Activated T-helper 2 cell treated with anti-CD3 and anti-CD28 coated beads, Interferon-gamma antibody, Interleukin-2, Interleukin-4, amounts not matched to agents 10 μg/mL and 5 μg/mL and 100 μg/mL, durations not matched to agents 14 hours and 24 hours and 36 hours (primary cell): ENCODE measurements at regions not wholly inside any gene's neighbourhood (a gene's known extent, or its start where the extent isn't known, plus 50 kb on each side); places are given as distances from the start of the nearest gene placed in this dataset.
"Not testable (repeated sequence)": the region's sequence is repeated elsewhere in the genome, so short reads cannot be mapped to it uniquely, and the experiment has no call there.

Experiments used
- DNase-seq: peaks from one replicate; pipeline ENCODE4 v3.0.0; 2021; ENCODE audit warnings: low spot score
- H3K27ac Mint-ChIP-seq: one replicate; pipeline ENCODE4 v1.8.0; 2021; ENCODE audit warnings: mixed read lengths
- H3K27me3 Mint-ChIP-seq: one replicate; pipeline ENCODE4 v1.8.0; 2021; ENCODE audit warnings: low read depth, mixed read lengths
- H3K36me3 Mint-ChIP-seq: one replicate; pipeline ENCODE4 v1.8.0; 2021; ENCODE audit warnings: low read depth, mixed read lengths
- H3K4me1 Mint-ChIP-seq: one replicate; pipeline ENCODE4 v1.8.0; 2021; ENCODE audit warnings: low read depth, mixed read lengths
- H3K4me3 Mint-ChIP-seq: one replicate; pipeline ENCODE4 v1.8.0; 2021; ENCODE audit warnings: low read depth, mild to moderate bottlenecking, moderate library complexity, mixed read lengths
- H3K9me3 Mint-ChIP-seq: one replicate; pipeline ENCODE4 v1.8.0; 2021; ENCODE audit warnings: mixed read lengths
- intact Hi-C: fragments of 100-400 bp; cut with micrococcal nuclease; formaldehyde crosslinking; loops from one replicate; pipeline ENCODE4 v1.15.1; 2023

- H3K9me3 Mint-ChIP-seq: peaks cover 30% of the 10 kb centered on the region
- no peaks in the 10 kb centered on the region for H3K27me3 Mint-ChIP-seq
- intact Hi-C loops: no loop called here
- H3K36me3 Mint-ChIP-seq: peaks cover 4% of the 10 kb centered on the region
- H3K4me1 Mint-ChIP-seq: no peaks in the 10 kb centered on the region
- no peak overlapping the region for H3K4me3 Mint-ChIP-seq
- no peak overlapping the region for H3K27ac Mint-ChIP-seq
- no peak for DNase-seq
Measured at GRCh38 chr21:35450830-35451229, 401.7 kb upstream of the RUNX1 start.

- Mint-ChIP-seq H3K4me3 (no peak overlapping the region), H3K9me3 (peaks cover 30% of the 10 kb centered on the region), H3K4me1 (no peaks in the 10 kb centered on the region), H3K27me3 (peaks cover 3% of the 10 kb centered on the region), H3K36me3 (peaks cover 4% of the 10 kb centered on the region), H3K27ac (no peak overlapping the region)
- intact Hi-C loops: no loop called here
- no peak for DNase-seq
Measured at GRCh38 chr21:35449846-35450245, 400.7 kb upstream of the RUNX1 start.

GRCh38 chr21:35448876-35449599 lies 399.9 kb upstream of the RUNX1 start:
- Mint-ChIP-seq H3K27ac (no peak overlapping the region), H3K4me1 (no peaks in the 10 kb centered on the region), H3K4me3 (no peak overlapping the region), H3K36me3 (peaks cover 4% of the 10 kb centered on the region), H3K27me3 (peaks cover 11% of the 10 kb centered on the region), H3K9me3 (peaks cover 30% of the 10 kb centered on the region)
- intact Hi-C loops: no loop called here
- no peak for DNase-seq

- H3K9me3 Mint-ChIP-seq: no peaks in the 10 kb centered on the region
- H3K36me3 Mint-ChIP-seq: no peaks in the 10 kb centered on the region
- H3K4me1 Mint-ChIP-seq: no peaks in the 10 kb centered on the region
- H3K27me3 Mint-ChIP-seq: peaks cover 28% of the 10 kb centered on the region
- no peak overlapping the region for H3K27ac Mint-ChIP-seq
- H3K4me3 Mint-ChIP-seq: no peak overlapping the region
- DNase-seq: no peak
- intact Hi-C loops: no loop called here
Measured at GRCh38 chr21:35444391-35444790, 395.3 kb upstream of the RUNX1 start.

GRCh38 chr21:35441868-35442582 lies 392.9 kb upstream of the RUNX1 start:
- H3K27ac Mint-ChIP-seq: no peak overlapping the region
- intact Hi-C loops: no loop called here
- H3K27me3 Mint-ChIP-seq: peaks cover 30% of the 10 kb centered on the region
- H3K4me1 Mint-ChIP-seq: peaks cover 13% of the 10 kb centered on the region
- DNase-seq: no peak
- no peaks in the 10 kb centered on the region for H3K9me3 Mint-ChIP-seq
- no peaks in the 10 kb centered on the region for H3K36me3 Mint-ChIP-seq
- H3K4me3 Mint-ChIP-seq: no peak overlapping the region

GRCh38 chr21:35438643-35439404 lies 389.7 kb upstream of the RUNX1 start:
- Mint-ChIP-seq H3K4me1 (peaks cover 13% of the 10 kb centered on the region), H3K36me3 (no peaks in the 10 kb centered on the region), H3K27me3 (peaks cover 28% of the 10 kb centered on the region), H3K4me3 (no peak overlapping the region), H3K9me3 (peaks cover 16% of the 10 kb centered on the region), H3K27ac (no peak overlapping the region)
- intact Hi-C loops: no loop called here
- DNase-seq: no peak

- peaks cover 24% of the 10 kb centered on the region for H3K9me3 Mint-ChIP-seq
- no peak for DNase-seq
- peaks cover 22% of the 10 kb centered on the region for H3K27me3 Mint-ChIP-seq
- peaks cover 13% of the 10 kb centered on the region for H3K4me1 Mint-ChIP-seq
- intact Hi-C loops: no loop called here
- no peak overlapping the region for H3K4me3 Mint-ChIP-seq
- no peak overlapping the region for H3K27ac Mint-ChIP-seq
- no peaks in the 10 kb centered on the region for H3K36me3 Mint-ChIP-seq
Measured at GRCh38 chr21:35437941-35438340, 388.8 kb upstream of the RUNX1 start.

- peaks cover 4% of the 10 kb centered on the region for H3K36me3 Mint-ChIP-seq
- intact Hi-C loops: no loop called here
- H3K9me3 Mint-ChIP-seq: peaks cover 35% of the 10 kb centered on the region
- no peak for DNase-seq
- no peak overlapping the region for H3K27ac Mint-ChIP-seq
- H3K4me1 Mint-ChIP-seq: peaks cover 13% of the 10 kb centered on the region
- peaks cover 16% of the 10 kb centered on the region for H3K27me3 Mint-ChIP-seq
- H3K4me3 Mint-ChIP-seq: no peak overlapping the region
Measured at GRCh38 chr21:35436899-35437298, 387.8 kb upstream of the RUNX1 start.

GRCh38 chr21:35432601-35433000 lies 383.5 kb upstream of the RUNX1 start:
- Mint-ChIP-seq H3K9me3 (peaks cover 48% of the 10 kb centered on the region), H3K27me3 (peaks cover 14% of the 10 kb centered on the region)
- DNase-seq, intact Hi-C loops, H3K36me3 Mint-ChIP-seq, H3K4me1 Mint-ChIP-seq, H3K4me3 Mint-ChIP-seq, H3K27ac Mint-ChIP-seq: not testable (repeated sequence)

GRCh38 chr21:35430260-35430659 lies 381.2 kb upstream of the RUNX1 start:
- Mint-ChIP-seq H3K36me3 (peaks cover 8% of the 10 kb centered on the region), H3K27me3 (peaks cover 9% of the 10 kb centered on the region), H3K4me1 (peaks cover 23% of the 10 kb centered on the region), H3K9me3 (peaks cover 47% of the 10 kb centered on the region), H3K27ac (no peak overlapping the region), H3K4me3 (no peak overlapping the region)
- intact Hi-C loops: no loop called here
- DNase-seq: no peak

- peaks cover 5% of the 10 kb centered on the region for H3K27me3 Mint-ChIP-seq
- intact Hi-C loops: loop anchor here (5.0 kb wide), 1 partner anchor 98 kb away; no protein-coding TSS in a partner anchor
- H3K36me3 Mint-ChIP-seq: peaks cover 8% of the 10 kb centered on the region
- H3K4me1 Mint-ChIP-seq: peaks cover 23% of the 10 kb centered on the region
- DNase-seq: no peak
- no peak overlapping the region for H3K4me3 Mint-ChIP-seq
- H3K27ac Mint-ChIP-seq: no peak overlapping the region
- peaks cover 33% of the 10 kb centered on the region for H3K9me3 Mint-ChIP-seq
Measured at GRCh38 chr21:35428937-35429336, 379.8 kb upstream of the RUNX1 start.

GRCh38 chr21:35428489-35428888 lies 379.4 kb upstream of the RUNX1 start:
- H3K27me3 Mint-ChIP-seq: peaks cover 5% of the 10 kb centered on the region
- peaks cover 8% of the 10 kb centered on the region for H3K36me3 Mint-ChIP-seq
- H3K9me3 Mint-ChIP-seq: peaks cover 29% of the 10 kb centered on the region
- H3K27ac Mint-ChIP-seq: peak overlapping the region; percentile 25
- peaks cover 23% of the 10 kb centered on the region for H3K4me1 Mint-ChIP-seq
- DNase-seq: no peak
- no peak overlapping the region for H3K4me3 Mint-ChIP-seq
- intact Hi-C loops: loop anchor here (5.0 kb wide), 1 partner anchor 99 kb away; no protein-coding TSS in a partner anchor

- H3K9me3 Mint-ChIP-seq: peaks cover 24% of the 10 kb centered on the region
- H3K4me1 Mint-ChIP-seq: peaks cover 23% of the 10 kb centered on the region
- intact Hi-C loops: loop anchor here (5.0 kb wide), 1 partner anchor 99 kb away; no protein-coding TSS in a partner anchor
- H3K27ac Mint-ChIP-seq: no peak overlapping the region
- peaks cover 5% of the 10 kb centered on the region for H3K27me3 Mint-ChIP-seq
- peaks cover 8% of the 10 kb centered on the region for H3K36me3 Mint-ChIP-seq
- no peak overlapping the region for H3K4me3 Mint-ChIP-seq
- DNase-seq: no peak
Measured at GRCh38 chr21:35428001-35428320, 378.9 kb upstream of the RUNX1 start.
